Transverse colon (tissue), 3 donors: ENCODE measurements at regions not wholly inside any gene's neighbourhood (a gene's known extent, or its start where the extent isn't known, plus 50 kb on each side); places are given as distances from the start of the nearest gene placed in this dataset.

Source experiments
- CTCF ChIP-seq, 5 experiments: fragments of 200-600 bp in 3 of 5; fragments of 450-650 bp in 2 of 5; sonication (generic) in 3 of 5; IDR thresholded peaks; 1 replicate in 2 of 5; 2 replicates in 3 of 5; pipeline ENCODE4 v1.5.1; 2016 to 2017; ENCODE audit warnings: antibody characterized with exemption in 5 of 5, inconsistent platforms in 3 of 5, mild to moderate bottlenecking in 2 of 5, moderate library complexity in 1 of 5
- EP300 ChIP-seq: sonication (generic); formaldehyde crosslinking; IDR thresholded peaks from one replicate; pipeline ENCODE4 v1.6.1; 2017; ENCODE audit warnings: antibody characterized with exemption, low read depth
- POLR2A ChIP-seq: fragments of 450-650 bp; IDR thresholded peaks from one replicate; pipeline ENCODE4 v1.6.1; 2016; ENCODE audit warnings: antibody characterized with exemption, mild to moderate bottlenecking, moderate library complexity

- TF ChIP-seq CTCF (IDR thresholded peaks at IDR 0.05) (no peak), EP300 (no peak), POLR2A (no peak)
These were observed 679.2 kb downstream of the NYAP2 start for GRCh38 chr2:226078666-226079065.
